Activated T-cell treated with anti-CD3 and anti-CD28 coated beads, Interleukin-2, amount 50 U/mL, for 4 hours (primary cell): ENCODE measurements at regions not wholly inside any gene's neighbourhood (a gene's known extent, or its start where the extent isn't known, plus 50 kb on each side); places are given as distances from the start of the nearest gene placed in this dataset.

Experiments
- ATAC-seq, 2 donors: fragments of 200-7000 bp; cut with Tn5 transposase; one replicate each; pipeline ENCODE4 v1.10.0; 2021
- DNase-seq: peaks from one replicate; pipeline ENCODE4 v3.0.0-alpha.2; 2020
- H3K27me3 Mint-ChIP-seq: one replicate; pipeline ENCODE4 v1.8.0; 2021; ENCODE audit warnings: low read depth, mixed read lengths
- H3K36me3 Mint-ChIP-seq: one replicate; pipeline ENCODE4 v1.8.0; 2022; ENCODE audit warnings: mixed read lengths; ENCODE audit not compliant: insufficient read depth
- H3K4me1 Mint-ChIP-seq: one replicate; pipeline ENCODE4 v1.8.0; 2021; ENCODE audit warnings: low read depth, mixed read lengths
- H3K4me3 Mint-ChIP-seq: one replicate; pipeline ENCODE4 v1.8.0; 2021; ENCODE audit warnings: mild to moderate bottlenecking, moderate library complexity, mixed read lengths
- H3K9me3 Mint-ChIP-seq: one replicate; pipeline ENCODE4 v1.8.0; 2021; ENCODE audit warnings: mixed read lengths

DNA sequence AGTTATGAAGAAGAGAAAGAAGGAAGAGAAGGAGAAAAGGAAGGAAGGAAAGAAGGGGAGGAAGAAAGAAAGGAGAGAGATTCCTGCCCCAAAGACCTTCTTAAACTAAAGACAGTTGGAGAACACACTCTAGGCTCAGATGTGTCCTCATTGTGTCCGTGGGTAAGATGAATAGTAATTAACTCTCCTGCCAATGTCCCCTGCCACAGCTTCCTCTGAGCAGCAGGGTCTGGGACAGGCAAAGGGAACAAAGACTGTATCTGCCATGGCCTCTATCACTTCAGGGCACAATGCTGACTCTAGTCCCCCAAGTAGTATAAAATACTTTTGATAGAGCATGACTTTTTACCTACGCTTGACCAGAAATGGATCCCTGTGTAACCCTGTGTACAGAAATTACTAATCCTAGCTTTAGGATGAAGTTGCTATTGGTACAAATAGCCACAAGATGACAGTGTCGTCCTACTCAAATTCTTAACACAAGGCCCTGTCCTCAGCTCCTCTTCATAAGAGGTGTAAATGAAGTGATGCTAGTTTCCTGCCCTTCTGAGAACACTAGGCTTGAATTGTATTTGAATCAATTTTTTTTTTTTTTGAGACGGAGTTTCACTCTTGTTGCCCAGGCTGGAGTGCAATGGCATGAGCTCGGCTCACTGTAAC, 186.2 kb upstream of the GPR12 start:
- Mint-ChIP-seq H3K4me3 (no peak overlapping the region), H3K4me1 (no peaks in the 10 kb centered on the region), H3K36me3 (no peaks in the 10 kb centered on the region), H3K9me3 (no peaks in the 10 kb centered on the region), H3K27me3 (peaks cover 6% of the 10 kb centered on the region)
- ATAC-seq (peak; percentile 58 to 63), DNase-seq (no peak)

DNA sequence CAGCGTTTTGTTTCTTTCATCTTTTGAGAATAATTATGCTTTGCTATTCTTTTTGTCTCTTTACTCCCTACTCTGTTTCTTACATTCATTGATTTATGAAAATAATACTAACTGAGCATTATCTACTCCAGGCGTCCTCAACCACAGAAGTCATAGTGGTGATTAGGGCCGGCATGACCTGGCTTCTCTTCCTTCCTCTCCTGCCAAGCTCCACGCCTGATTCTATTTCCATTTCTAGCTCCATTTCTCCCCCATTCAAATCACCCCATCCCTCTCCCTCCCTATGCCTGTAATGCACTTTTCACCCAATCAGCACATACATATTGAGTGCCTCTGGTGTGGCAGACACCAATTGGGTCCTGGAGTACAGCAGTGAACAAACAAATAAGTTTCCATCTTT, 183.2 kb upstream of the GPR12 start:
- no peaks in the 10 kb centered on the region for H3K36me3 Mint-ChIP-seq
- ATAC-seq = no peak
- peaks cover 6% of the 10 kb centered on the region for H3K27me3 Mint-ChIP-seq
- DNase-seq = no peak
- H3K9me3 Mint-ChIP-seq = no peaks in the 10 kb centered on the region
- no peak overlapping the region for H3K4me3 Mint-ChIP-seq
- H3K4me1 Mint-ChIP-seq = no peaks in the 10 kb centered on the region

DNA sequence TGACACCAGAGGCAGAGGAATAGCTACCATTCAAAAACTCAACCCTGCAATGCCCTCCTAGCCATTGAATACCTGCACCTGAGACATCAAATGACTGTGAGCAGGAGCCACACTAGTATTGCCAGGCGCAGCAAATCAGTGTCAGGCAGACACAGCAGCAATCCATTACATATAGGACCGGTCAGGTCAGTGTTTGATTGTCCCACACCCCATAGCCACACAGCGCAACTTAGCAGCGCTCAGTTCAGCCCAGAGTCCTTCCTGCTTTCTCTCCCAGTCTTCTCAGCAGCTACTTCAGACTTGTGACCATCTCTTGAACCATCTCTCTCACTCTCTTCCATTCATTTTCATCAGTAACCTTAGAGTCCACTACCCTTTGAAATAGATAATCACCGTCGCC, 181.6 kb upstream of the GPR12 start:
- no peaks in the 10 kb centered on the region for H3K9me3 Mint-ChIP-seq
- no peaks in the 10 kb centered on the region for H3K4me1 Mint-ChIP-seq
- peak in 1 of 2 donors; percentile 16 for ATAC-seq
- H3K36me3 Mint-ChIP-seq = no peaks in the 10 kb centered on the region
- H3K4me3 Mint-ChIP-seq = no peak overlapping the region
- peaks cover 6% of the 10 kb centered on the region for H3K27me3 Mint-ChIP-seq
- no peak for DNase-seq

DNA sequence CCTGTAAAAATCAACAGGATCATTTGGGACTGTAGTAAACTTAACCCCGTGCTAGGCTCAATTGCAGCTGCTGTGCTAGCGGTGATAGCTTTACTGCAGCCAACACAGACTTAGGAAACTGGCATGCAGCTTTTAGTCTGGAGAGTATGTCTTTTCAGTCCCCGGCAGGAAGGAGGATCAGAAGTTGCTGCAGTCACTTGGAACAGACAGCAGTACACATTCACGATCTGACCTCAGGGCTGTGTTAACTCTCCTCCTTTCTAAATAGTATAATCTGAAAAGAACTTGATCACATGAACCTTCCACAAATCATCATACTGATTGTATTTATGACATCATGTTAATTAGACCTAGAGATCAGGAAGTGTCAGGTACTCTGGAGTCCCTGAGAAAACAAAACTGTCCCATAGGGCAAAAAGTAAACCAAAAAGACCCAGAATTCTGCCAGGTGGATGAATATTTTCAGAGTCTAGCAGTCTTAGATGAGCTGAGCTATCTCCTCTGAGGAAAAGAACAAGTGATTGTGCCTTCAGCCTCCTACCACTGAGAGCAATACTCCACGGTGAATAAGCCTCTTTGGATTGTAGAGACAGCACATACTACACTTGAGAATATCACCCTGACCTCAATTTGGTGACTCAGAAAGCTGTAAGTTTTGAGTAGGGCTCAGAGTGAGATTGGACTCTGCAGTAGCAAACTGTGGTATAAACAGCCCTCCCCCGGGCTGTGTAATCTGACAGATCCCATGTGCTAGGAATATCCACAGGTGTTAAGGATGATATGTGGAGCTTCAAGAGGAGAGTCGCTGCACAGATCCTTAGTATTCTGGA, 181.0 kb upstream of the GPR12 start:
- Mint-ChIP-seq H3K4me3 (no peak overlapping the region), H3K27me3 (peaks cover 6% of the 10 kb centered on the region), H3K36me3 (no peaks in the 10 kb centered on the region), H3K4me1 (no peaks in the 10 kb centered on the region), H3K9me3 (no peaks in the 10 kb centered on the region)
- DNase-seq (no peak), ATAC-seq (peak; percentile 89 to 98)

DNA sequence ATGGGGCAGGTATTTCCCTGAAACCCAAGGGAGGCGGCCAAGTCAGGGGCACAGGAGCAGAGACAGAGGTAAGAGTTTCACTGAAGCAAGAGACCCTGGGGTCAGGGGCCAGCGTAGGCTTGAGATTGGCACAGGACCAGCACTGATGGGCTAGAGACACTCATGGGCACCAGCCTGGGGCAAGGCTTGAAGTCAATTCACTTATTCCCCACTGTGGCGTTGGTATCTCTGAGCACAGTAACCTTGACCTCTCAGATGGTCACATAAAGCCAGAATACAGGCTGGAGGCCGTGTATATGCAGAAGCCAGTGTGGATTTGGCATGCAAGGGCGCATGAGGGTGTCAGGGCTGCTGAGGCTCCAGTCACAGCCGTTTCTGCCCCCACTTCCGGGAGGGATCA, 173.5 kb upstream of the GPR12 start:
- H3K4me3 Mint-ChIP-seq = no peak overlapping the region
- H3K36me3 Mint-ChIP-seq = no peaks in the 10 kb centered on the region
- peaks cover 4% of the 10 kb centered on the region for H3K27me3 Mint-ChIP-seq
- DNase-seq = no peak
- no peaks in the 10 kb centered on the region for H3K9me3 Mint-ChIP-seq
- no peak for ATAC-seq
- H3K4me1 Mint-ChIP-seq = no peaks in the 10 kb centered on the region

DNA sequence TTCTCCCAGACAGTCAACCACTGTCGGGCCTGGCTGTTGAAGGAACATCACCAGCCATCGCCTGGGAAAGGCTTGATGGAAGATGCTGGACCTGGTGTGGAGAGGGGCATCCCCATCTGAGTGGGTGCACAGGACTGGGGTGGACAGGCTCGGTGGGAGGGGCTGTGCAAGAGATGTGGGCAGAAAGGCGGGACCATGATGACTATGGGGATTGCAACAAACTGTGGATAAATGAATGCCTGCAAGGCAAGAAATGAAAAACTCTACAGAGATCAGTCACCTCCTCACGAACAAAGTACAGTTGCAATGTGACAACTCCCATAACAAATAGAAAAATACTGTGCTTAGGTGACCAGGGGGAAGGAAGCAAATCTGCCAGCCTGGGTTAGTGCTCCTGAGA, 171.9 kb upstream of the GPR12 start:
- no peak for ATAC-seq
- H3K36me3 Mint-ChIP-seq = no peaks in the 10 kb centered on the region

DNA sequence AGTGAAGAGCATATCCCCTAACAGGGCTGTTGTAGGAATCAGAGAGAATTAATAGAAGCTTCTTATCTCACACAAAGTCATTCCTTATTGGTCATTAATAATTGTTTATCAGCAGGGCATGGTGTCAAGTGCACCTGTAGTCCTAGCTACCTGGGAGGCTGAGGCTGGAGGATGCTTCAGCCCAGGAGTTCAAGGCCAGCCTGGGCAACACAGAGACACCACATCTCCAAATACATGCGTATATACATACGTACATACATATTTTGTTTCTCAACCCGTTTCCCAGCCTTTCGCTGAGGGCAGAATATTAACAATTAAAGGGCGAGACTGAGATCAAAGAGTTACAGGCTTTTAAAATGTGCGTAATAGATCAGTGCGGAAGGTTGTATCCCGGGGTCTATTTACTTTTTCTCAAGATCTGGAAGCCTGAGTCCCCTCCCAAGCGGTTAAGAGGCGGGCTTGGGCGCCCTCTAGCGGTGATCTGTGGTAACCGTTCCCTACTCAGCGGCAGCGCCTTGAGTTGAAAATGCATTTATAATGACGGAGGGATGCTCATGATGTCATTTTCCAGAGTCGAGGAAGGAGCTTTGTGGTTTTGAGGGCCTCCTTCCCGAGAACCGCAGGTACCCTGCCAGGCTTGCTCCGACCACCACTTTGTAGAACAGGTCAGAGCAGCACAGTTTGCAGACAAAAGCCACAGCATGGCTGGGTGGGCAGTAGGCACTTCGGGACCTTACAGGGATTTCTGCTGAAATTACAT, 169.6 kb upstream of the GPR12 start:
- Mint-ChIP-seq H3K4me3 (no peak overlapping the region), H3K4me1 (no peaks in the 10 kb centered on the region), H3K9me3 (no peaks in the 10 kb centered on the region), H3K36me3 (no peaks in the 10 kb centered on the region), H3K27me3 (peaks cover 11% of the 10 kb centered on the region)
- peak; percentile 69 for DNase-seq
- ATAC-seq = peak; percentile 70 to 85

More for the DNA sequence above, 171.9 kb upstream of the GPR12 start:
- no peak for DNase-seq
- H3K27me3 Mint-ChIP-seq = peaks cover 4% of the 10 kb centered on the region
- no peak overlapping the region for H3K4me3 Mint-ChIP-seq
- no peaks in the 10 kb centered on the region for H3K9me3 Mint-ChIP-seq
- H3K4me1 Mint-ChIP-seq = no peaks in the 10 kb centered on the region

DNA sequence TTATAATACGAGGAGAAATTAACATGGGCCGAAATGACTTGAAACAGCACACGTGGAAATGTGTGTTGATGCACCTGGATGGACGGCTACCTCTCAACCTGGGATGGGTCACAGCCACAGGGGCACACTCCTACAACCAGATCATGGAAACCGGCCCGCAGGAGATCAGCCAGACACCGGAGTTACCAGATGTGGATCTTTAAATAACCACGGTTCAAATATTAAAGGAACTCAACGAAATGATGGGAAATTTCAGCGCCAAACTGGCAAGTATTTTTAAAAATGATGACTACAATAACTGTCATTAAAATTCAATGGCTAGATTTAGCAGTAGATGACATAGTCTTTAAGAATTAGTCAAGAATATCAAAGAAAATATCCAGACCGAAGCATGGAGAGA, 166.9 kb upstream of the GPR12 start:
- no peaks in the 10 kb centered on the region for H3K9me3 Mint-ChIP-seq
- no peak for DNase-seq
- no peak overlapping the region for H3K4me3 Mint-ChIP-seq
- ATAC-seq = no peak
- peaks cover 18% of the 10 kb centered on the region for H3K27me3 Mint-ChIP-seq
- H3K4me1 Mint-ChIP-seq = no peaks in the 10 kb centered on the region
- no peaks in the 10 kb centered on the region for H3K36me3 Mint-ChIP-seq

DNA sequence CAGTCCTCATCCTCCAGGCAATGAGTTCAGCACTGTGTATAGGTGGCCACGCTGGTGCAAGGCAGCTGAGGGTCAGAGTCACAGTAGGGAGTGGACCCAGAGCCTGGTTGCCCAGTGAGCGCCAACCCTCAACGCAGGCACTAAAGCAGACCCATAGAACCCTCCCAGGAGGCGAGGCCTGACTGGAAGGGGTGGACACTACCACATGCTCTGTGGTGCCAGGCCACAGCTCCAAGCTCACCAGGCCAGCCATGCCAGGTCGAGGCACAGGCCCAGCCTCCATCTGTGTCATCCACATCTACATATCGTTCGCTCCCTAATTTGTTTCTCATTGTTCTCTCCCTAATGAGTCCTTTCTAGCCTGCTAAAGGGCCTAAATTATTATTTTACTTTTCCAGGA, 165.8 kb upstream of the GPR12 start:
- Mint-ChIP-seq H3K4me3 (no peak overlapping the region), H3K4me1 (no peaks in the 10 kb centered on the region), H3K27me3 (peaks cover 21% of the 10 kb centered on the region), H3K36me3 (no peaks in the 10 kb centered on the region), H3K9me3 (no peaks in the 10 kb centered on the region)
- ATAC-seq (no peak), DNase-seq (no peak)

DNA sequence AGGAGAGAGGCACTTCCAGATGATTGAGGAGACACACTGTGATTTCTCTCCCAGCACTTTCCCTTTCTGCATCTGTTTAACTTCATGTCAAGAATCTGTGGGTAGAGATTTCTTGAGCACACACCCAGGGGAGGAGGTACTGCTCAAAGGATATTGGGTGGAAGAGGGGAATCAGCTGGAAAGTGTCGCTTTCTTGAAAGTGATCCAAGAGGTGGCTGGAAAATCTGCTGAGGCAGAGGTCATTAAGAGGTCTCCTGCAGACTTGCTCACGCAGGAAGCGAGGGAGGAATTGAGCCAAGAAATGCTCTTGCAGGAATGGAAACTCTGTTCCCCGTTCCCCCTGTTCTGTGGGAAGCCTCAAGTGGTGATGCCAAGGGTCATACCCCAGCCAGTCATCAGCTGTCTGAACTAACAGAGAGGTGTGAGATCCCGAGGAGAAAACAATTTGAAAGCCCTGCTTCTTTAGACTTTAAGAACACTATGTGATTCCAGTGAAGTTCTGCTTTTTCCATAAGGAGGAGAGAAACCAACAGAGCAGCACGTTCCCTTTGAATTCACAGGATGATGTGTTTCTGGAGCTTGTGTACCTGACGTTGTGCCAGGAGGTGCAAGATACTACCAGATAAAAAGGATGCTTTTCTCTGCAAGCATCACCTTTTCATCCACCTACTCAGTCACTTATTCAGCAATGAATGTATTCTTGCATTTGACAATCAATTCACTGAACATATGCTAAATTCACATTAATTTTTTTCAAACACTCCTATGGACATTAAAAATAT, 163.4 kb upstream of the GPR12 start:
- DNase-seq (no peak), ATAC-seq (no peak)
- Mint-ChIP-seq H3K4me1 (no peaks in the 10 kb centered on the region), H3K27me3 (peaks cover 22% of the 10 kb centered on the region), H3K4me3 (no peak overlapping the region), H3K36me3 (no peaks in the 10 kb centered on the region), H3K9me3 (no peaks in the 10 kb centered on the region)

DNA sequence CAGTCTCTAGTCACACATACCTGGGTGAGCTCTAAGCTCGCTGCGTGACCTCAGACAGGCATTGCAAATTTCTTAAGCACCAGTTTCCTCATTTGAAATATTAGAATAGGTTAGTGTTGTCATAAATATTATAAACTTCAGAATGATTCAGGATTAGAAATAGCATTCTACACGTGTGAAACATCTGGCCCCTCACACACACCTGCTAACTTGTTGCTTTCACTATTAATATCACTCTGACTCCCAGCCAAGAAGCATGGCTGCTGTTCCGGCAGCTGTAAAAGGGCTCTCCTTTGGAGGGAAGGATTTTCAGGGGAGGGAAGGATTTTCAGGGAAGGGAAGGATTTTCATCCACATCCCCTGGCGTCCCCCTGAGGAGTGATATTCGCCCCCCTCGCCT, 161.3 kb upstream of the GPR12 start:
- Mint-ChIP-seq H3K4me3 (no peak overlapping the region), H3K4me1 (no peaks in the 10 kb centered on the region), H3K9me3 (no peaks in the 10 kb centered on the region), H3K27me3 (peaks cover 20% of the 10 kb centered on the region), H3K36me3 (no peaks in the 10 kb centered on the region)
- DNase-seq = no peak
- no peak for ATAC-seq

DNA sequence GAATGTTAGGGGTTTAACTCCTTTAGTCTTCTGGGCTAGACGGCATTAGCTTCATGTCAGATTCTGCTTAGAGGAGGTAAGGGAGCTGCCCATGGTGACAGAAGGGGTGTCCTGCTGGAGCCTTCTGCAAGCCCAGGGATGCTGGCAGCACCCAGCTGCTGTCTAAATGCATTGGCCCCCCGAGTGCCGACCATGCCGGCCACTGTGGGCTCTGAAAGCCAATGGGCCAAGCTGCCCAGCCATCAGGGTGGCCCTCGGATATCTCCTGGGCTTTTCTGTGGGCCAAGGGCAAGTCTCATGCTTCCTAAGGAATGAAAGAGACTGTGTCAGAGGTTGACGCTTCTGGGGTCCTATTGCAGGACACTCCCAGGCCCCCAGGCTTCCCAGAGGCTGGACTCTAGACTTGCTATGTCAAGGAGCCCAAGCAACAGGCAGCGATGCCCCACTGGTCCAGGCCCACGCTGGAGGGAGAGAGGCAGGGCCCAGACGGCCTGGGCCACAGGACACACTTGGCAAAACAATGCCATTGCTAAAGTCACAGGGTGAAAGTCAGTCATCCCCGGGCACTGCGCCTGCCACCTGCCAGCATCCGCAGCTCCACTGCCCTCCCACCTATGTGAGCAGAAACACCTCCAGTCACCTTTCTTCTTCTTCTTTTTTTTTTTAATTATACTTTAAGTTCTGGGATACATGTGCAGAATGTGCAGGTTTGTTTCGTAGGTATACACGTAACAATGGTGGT, 160.2 kb upstream of the GPR12 start:
- no peaks in the 10 kb centered on the region for H3K4me1 Mint-ChIP-seq
- H3K27me3 Mint-ChIP-seq = peaks cover 16% of the 10 kb centered on the region

DNA sequence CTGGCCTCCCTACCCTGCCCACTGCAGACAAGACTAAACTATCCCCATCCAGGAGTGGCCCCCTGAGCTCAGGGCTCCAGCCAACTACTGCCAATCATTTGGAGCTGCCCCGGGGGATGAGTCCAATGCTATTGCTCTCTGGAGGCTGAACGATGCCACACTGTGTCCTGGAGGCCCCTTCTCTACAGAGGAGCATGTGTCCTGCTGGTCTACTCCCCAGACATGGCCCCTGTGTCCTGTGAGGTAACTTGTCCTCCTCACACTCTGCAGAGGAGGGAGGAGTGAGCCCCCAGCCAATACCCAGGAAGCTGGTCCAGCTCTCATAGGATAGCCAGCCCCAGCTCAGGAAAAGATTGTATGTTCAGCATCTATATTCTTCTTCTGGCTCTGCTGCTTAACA, 159.1 kb upstream of the GPR12 start:
- no peak for DNase-seq
- H3K9me3 Mint-ChIP-seq = no peaks in the 10 kb centered on the region

More for the DNA sequence above, 160.2 kb upstream of the GPR12 start:
- Mint-ChIP-seq H3K36me3 (no peaks in the 10 kb centered on the region), H3K4me3 (no peak overlapping the region), H3K9me3 (no peaks in the 10 kb centered on the region)
- DNase-seq = no peak
- ATAC-seq = no peak

More for the DNA sequence above, 159.1 kb upstream of the GPR12 start:
- Mint-ChIP-seq H3K36me3 (no peaks in the 10 kb centered on the region), H3K4me3 (no peak overlapping the region), H3K27me3 (peaks cover 16% of the 10 kb centered on the region), H3K4me1 (peaks cover 5% of the 10 kb centered on the region)
- ATAC-seq = no peak
